Spleen (tissue), 11 donors: ENCODE measurements at regions not wholly inside any gene's neighbourhood (a gene's known extent, or its start where the extent isn't known, plus 50 kb on each side); places are given as distances from the start of the nearest gene placed in this dataset.

Experiments
- DNase-seq: peaks from one replicate; pipeline ENCODE4 v3.0.0-alpha.2; 2020
- H3K27ac ChIP-seq, 8 donors: fragments of 200-600 bp; sonication (generic) in 7 of 8; 1 replicate in 4 of 8; 2 replicates in 4 of 8; pipeline versions ENCODE4 v1.5.0 to v1.8.0; 2016 to 2021; ENCODE audit warnings: inconsistent platforms in 4 of 8, mild to moderate bottlenecking in 4 of 8, moderate library complexity in 1 of 8
- H3K27me3 ChIP-seq, 7 donors: fragments of 200-600 bp; sonication (generic) in 6 of 7; replicated peaks in 1 of 7; 1 replicate in 4 of 7; 2 replicates in 3 of 7; pipeline versions ENCODE4 v1.5.0 to v1.8.0; 2016 to 2021; ENCODE audit warnings: inconsistent platforms in 3 of 7, mild to moderate bottlenecking in 1 of 7
- H3K36me3 ChIP-seq, 6 donors: fragments of 200-600 bp; sonication (generic) in 5 of 6; 1 replicate in 4 of 6; 2 replicates in 2 of 6; pipeline versions ENCODE4 v1.5.0 to v1.8.0; 2016 to 2021; ENCODE audit warnings: inconsistent platforms in 2 of 6
- H3K4me1 ChIP-seq, 6 donors: fragments of 200-600 bp; sonication (generic) in 5 of 6; 1 replicate in 3 of 6; 2 replicates in 3 of 6; pipeline versions ENCODE4 v1.5.0 to v1.8.0; 2016 to 2021; ENCODE audit warnings: inconsistent platforms in 3 of 6
- H3K4me3 ChIP-seq, 8 donors: fragments of 200-600 bp; sonication (generic) in 7 of 8; 1 replicate in 4 of 8; 2 replicates in 4 of 8; pipeline versions ENCODE4 v1.5.0 to v1.8.0; 2016 to 2021; ENCODE audit warnings: inconsistent platforms in 4 of 8, mild to moderate bottlenecking in 4 of 8, moderate library complexity in 2 of 8
- H3K9me3 ChIP-seq, 8 donors: fragments of 200-600 bp; sonication (generic) in 7 of 8; 1 replicate in 4 of 8; 2 replicates in 4 of 8; pipeline versions ENCODE4 v1.5.0 to v1.8.0; 2016 to 2021; ENCODE audit warnings: inconsistent platforms in 4 of 8
- CTCF ChIP-seq, 11 experiments: fragments of 200-600 bp in 7 of 11; fragments of 450-650 bp in 4 of 11; sonication (generic) in 4 of 11; IDR thresholded peaks in 8 of 11; conservative IDR thresholded peaks in 3 of 11; 1 replicate in 7 of 11; 2 replicates in 4 of 11; pipeline versions ENCODE4 v1.4.0 to v1.8.0; 2016 to 2021; ENCODE audit warnings: antibody characterized with exemption in 11 of 11, inconsistent platforms in 4 of 11, mild to moderate bottlenecking in 1 of 11
- POLR2A ChIP-seq, 3 donors: fragments of 450-650 bp; IDR thresholded peaks; one replicate each; pipeline ENCODE4 v1.5.1; 2017; ENCODE audit warnings: antibody characterized with exemption in 3 of 3, mild to moderate bottlenecking in 1 of 3
- POLR2AphosphoS5 ChIP-seq, 3 donors: sonication (generic); formaldehyde crosslinking; IDR thresholded peaks; one replicate each; pipeline ENCODE4 v1.5.1; 2017; ENCODE audit warnings: antibody characterized with exemption in 3 of 3
- WGBS, 5 donors: extraction: QIAGEN DNeasy Blood & Tissue Kit in 3 of 5; methylation state at CpG; one replicate each; pipeline versions ENCODE4 v1.1.5 to v1.1.7; 2013 to 2018; 5-methylcytosine and 5-hydroxymethylcytosine counted together
- intact Hi-C: fragments of 100-400 bp; cut with DNase I; formaldehyde crosslinking; loops from one replicate; pipeline ENCODE4 v1.15.0; 2023; ENCODE audit warnings: low total_unique reads
- donor health status: healthy with polysubstance abuse.
- donor health status: DM: no; HTN: no; CAD: no; lungs with moderate emphysema.
- donor health status: DM: no; HTN: no; CAD: no.
- donor health status: Bipolar disorder and iron deficiency.
- donor health status: healthy.
- donor health status: DM: no; HTN: no; CAD: no.
- donor health status: DM: yes; HTN: yes; CAD: no.

- no peak for TF ChIP-seq CTCF (IDR thresholded peaks at IDR 0.05 in 8 of 11, conservative IDR thresholded peaks at IDR 0.05 in 3 of 11)
- no peak for TF ChIP-seq POLR2A (IDR thresholded peaks at IDR 0.05)
- TF ChIP-seq POLR2AphosphoS5 (IDR thresholded peaks at IDR 0.05) = no peak
- H3K9me3 ChIP-seq = peaks cover 0 to 5% (median 0%) of the 10 kb centered on the region in 8 donors
- H3K4me1 ChIP-seq = no peaks in the 10 kb centered on the region
- H3K27ac ChIP-seq = no peak overlapping the region
- no peaks in the 10 kb centered on the region for H3K27me3 ChIP-seq
- no peak overlapping the region for H3K4me3 ChIP-seq
- intact Hi-C loops = no loop called here
- H3K36me3 ChIP-seq = no peaks in the 10 kb centered on the region
- no peak for DNase-seq
- 63 to 72% (median 68%) methylated on average over 9 of the region's 9 CpGs for WGBS, 5 donors
These were observed 317.6 kb upstream of the FAT3 start for GRCh38 chr11:91906871-91907624.

- H3K4me1 ChIP-seq = no peaks in the 10 kb centered on the region
- intact Hi-C loops = no loop called here
- peaks cover 0 to 5% (median 0%) of the 10 kb centered on the region in 8 donors for H3K9me3 ChIP-seq
- WGBS, 5 donors = 75 to 83% (median 80%) methylated on average over 7 of the region's 7 CpGs
- no peak for TF ChIP-seq POLR2AphosphoS5 (IDR thresholded peaks at IDR 0.05)
- no peak for TF ChIP-seq CTCF (IDR thresholded peaks at IDR 0.05 in 8 of 11, conservative IDR thresholded peaks at IDR 0.05 in 3 of 11)
- TF ChIP-seq POLR2A (IDR thresholded peaks at IDR 0.05) = no peak
- no peak for DNase-seq
- H3K4me3 ChIP-seq = no peak overlapping the region
- no peaks in the 10 kb centered on the region for H3K27me3 ChIP-seq
- H3K36me3 ChIP-seq = no peaks in the 10 kb centered on the region
- H3K27ac ChIP-seq = no peak overlapping the region
These were observed 319.5 kb upstream of the FAT3 start for GRCh38 chr11:91904792-91905785.

GRCh38 chr11:91902312-91902711 lies 322.3 kb upstream of the FAT3 start:
- Histone ChIP-seq H3K36me3 (no peaks in the 10 kb centered on the region), H3K4me3 (no peak overlapping the region), H3K4me1 (no peaks in the 10 kb centered on the region), H3K9me3 (peaks cover 0 to 4% (median 0%) of the 10 kb centered on the region in 8 donors), H3K27me3 (no peaks in the 10 kb centered on the region), H3K27ac (no peak overlapping the region)
- TF ChIP-seq POLR2A (IDR thresholded peaks at IDR 0.05) (no peak), POLR2AphosphoS5 (IDR thresholded peaks at IDR 0.05) (no peak), CTCF (IDR thresholded peaks at IDR 0.05 in 8 of 11, conservative IDR thresholded peaks at IDR 0.05 in 3 of 11) (no peak)
- intact Hi-C loops = no loop called here
- WGBS, 5 donors = 86 to 92% (median 88%) methylated on average over 1 of the region's 1 CpG
- no peak for DNase-seq

GRCh38 chr11:91880660-91881059 lies 344.0 kb upstream of the FAT3 start:
- Histone ChIP-seq H3K4me3 (no peak overlapping the region), H3K9me3 (peaks cover 0 to under 1% (median 0%) of the 10 kb centered on the region in 8 donors), H3K27ac (no peak overlapping the region), H3K36me3 (no peaks in the 10 kb centered on the region), H3K27me3 (no peaks in the 10 kb centered on the region), H3K4me1 (no peaks in the 10 kb centered on the region)
- no peak for TF ChIP-seq CTCF (IDR thresholded peaks at IDR 0.05 in 8 of 11, conservative IDR thresholded peaks at IDR 0.05 in 3 of 11)
- intact Hi-C loops = no loop called here
- 0 to 91% (median 35%) methylated on average over 1 of the region's 1 CpG for WGBS, 5 donors
- DNase-seq = no peak
